H1 (cell line): ENCODE measurements at regions not wholly inside any gene's neighbourhood (a gene's known extent, or its start where the extent isn't known, plus 50 kb on each side); places are given as distances from the start of the nearest gene placed in this dataset.

Source experiments
- CTCF ChIA-PET: fragments of 300-600 bp; sonication (Branson Sonifier 250); formaldehyde crosslinking; loops from one replicate; lab custom pipeline; 2021; ENCODE audit not compliant: partially characterized antibody; lab: Charles Lee
- POLR2A ChIA-PET: fragments of 300-600 bp; sonication (Branson Sonifier 250); formaldehyde crosslinking; loops from one replicate; lab custom pipeline; 2021; ENCODE audit warnings: inconsistent platforms; ENCODE audit not compliant: partially characterized antibody; lab: Charles Lee
- DNase-seq, 2 experiments: peaks; one replicate each; pipeline versions ENCODE4 v3.0.0 to v3.0.0-alpha.2; 2010 to 2022; ENCODE audit warnings: low spot score in 2 of 2, low read depth in 1 of 2, mixed read lengths in 1 of 2
- FAIRE-seq: peaks from 2 replicates; lab custom pipeline; 2011; peaks lifted over from hg19 to GRCh38; lab: Jason Lieb, UNC
- H2AFZ ChIP-seq: 2 replicates; pipeline ENCODE4 v1.8.1; 2012; ENCODE audit warnings: low read length, inconsistent platforms
- H2AK5ac ChIP-seq: 2 replicates; pipeline ENCODE4 v1.6.1; 2013; ENCODE audit warnings: low read depth, low read length
- H2BK120ac ChIP-seq: replicated peaks from 2 replicates; pipeline ENCODE3; 2013; ENCODE audit warnings: low read depth, low read length, inconsistent platforms
- H2BK12ac ChIP-seq: 2 replicates; pipeline ENCODE4 v1.6.1; 2013; ENCODE audit warnings: low read depth, low read length
- H2BK15ac ChIP-seq: 2 replicates; pipeline ENCODE4 v1.6.1; 2013; ENCODE audit warnings: low read length
- H2BK20ac ChIP-seq: 2 replicates; pipeline ENCODE4 v1.6.1; 2013; ENCODE audit warnings: low read length
- H2BK5ac ChIP-seq: 2 replicates; pipeline ENCODE4 v1.6.1; 2013; ENCODE audit warnings: low read depth, low read length
- H3K14ac ChIP-seq: 2 replicates; pipeline ENCODE4 v1.6.1; 2013; ENCODE audit warnings: inconsistent platforms; ENCODE audit not compliant: insufficient read length
- H3K18ac ChIP-seq: 2 replicates; pipeline ENCODE4 v1.6.1; 2013; ENCODE audit warnings: low read length; ENCODE audit errors: extremely low read depth
- H3K23ac ChIP-seq: 2 replicates; pipeline ENCODE4 v1.6.1; 2013; ENCODE audit warnings: inconsistent platforms; ENCODE audit not compliant: insufficient read length
- H3K23me2 ChIP-seq: 2 replicates; pipeline ENCODE4 v1.6.1; 2013; ENCODE audit warnings: low read depth, low read length
- H3K27ac ChIP-seq: 2 replicates; pipeline ENCODE4 v1.6.1; 2011; ENCODE audit warnings: low read depth, low read length, inconsistent platforms
- H3K27me3 ChIP-seq, 4 experiments: replicated peaks in 1 of 4; 1 replicate in 1 of 4; 2 replicates in 3 of 4; pipeline versions ENCODE4 v1.6.1 to v1.8.1; 2011 to 2013; ENCODE audit warnings: low read length in 3 of 4, mild to moderate bottlenecking in 3 of 4, inconsistent platforms in 2 of 4, mixed read lengths in 2 of 4, moderate library complexity in 1 of 4; ENCODE audit not compliant: control insufficient read depth in 3 of 4, insufficient read depth in 3 of 4; ENCODE audit errors: extremely low read depth in 1 of 4
- H3K36me3 ChIP-seq, 4 experiments: 2 replicates each; pipeline versions ENCODE4 v1.6.1 to v1.8.1; 2011 to 2013; ENCODE audit warnings: mild to moderate bottlenecking in 4 of 4, low read length in 3 of 4, moderate library complexity in 2 of 4, control low read depth in 1 of 4, inconsistent platforms in 1 of 4; ENCODE audit not compliant: insufficient read depth in 4 of 4, control insufficient read depth in 2 of 4
- H3K4ac ChIP-seq: replicated peaks from 2 replicates; pipeline ENCODE3; 2013; ENCODE audit warnings: low read length, low read depth, mixed read lengths, inconsistent platforms; ENCODE audit not compliant: insufficient read length
- H3K4me1 ChIP-seq, 4 experiments: replicated peaks in 1 of 4; 1 replicate in 1 of 4; 2 replicates in 3 of 4; pipeline versions ENCODE4 v1.6.1 to v1.8.1; 2011 to 2013; ENCODE audit warnings: low read length in 3 of 4, inconsistent platforms in 2 of 4, mixed read lengths in 1 of 4; ENCODE audit not compliant: insufficient read depth in 4 of 4, control insufficient read depth in 3 of 4
- H3K4me2 ChIP-seq, 2 experiments: 2 replicates each; pipeline versions ENCODE4 v1.6.1 to v1.8.1; 2011 to 2013; ENCODE audit warnings: low read depth in 2 of 2, low read length in 2 of 2, control low read depth in 1 of 2, inconsistent platforms in 1 of 2, mild to moderate bottlenecking in 1 of 2; ENCODE audit not compliant: insufficient read depth in 1 of 2
- H3K4me3 ChIP-seq, 4 experiments: fragments of 200-600, 300-600 bp in 1 of 4; sonication (generic), shearing (Covaris generic), sonication (Bioruptor Twin) in 1 of 4; 2 replicates each; pipeline versions ENCODE4 v1.5.1 to v1.8.1; 2011 to 2016; ENCODE audit warnings: low read length in 4 of 4, low read depth in 3 of 4, control low read depth in 2 of 4, inconsistent platforms in 2 of 4, mild to moderate bottlenecking in 2 of 4, mixed read lengths in 1 of 4, moderate library complexity in 1 of 4; ENCODE audit not compliant: insufficient read depth in 2 of 4; ENCODE audit errors: extremely low read depth in 1 of 4
- H3K56ac ChIP-seq: replicated peaks from 2 replicates; pipeline ENCODE3; 2013; ENCODE audit warnings: low read depth, mild to moderate bottlenecking, mixed read lengths, low read length, inconsistent platforms; ENCODE audit not compliant: insufficient read length
- H3K79me1 ChIP-seq: 2 replicates; pipeline ENCODE4 v1.6.1; 2013; ENCODE audit warnings: low read depth, low read length, control low read depth
- H3K79me2 ChIP-seq, 2 experiments: 2 replicates each; pipeline versions ENCODE4 v1.6.1 to v1.8.1; 2012 to 2013; ENCODE audit warnings: low read length in 2 of 2, mild to moderate bottlenecking in 2 of 2, inconsistent platforms in 1 of 2; ENCODE audit not compliant: insufficient read depth in 2 of 2, control insufficient read depth in 1 of 2
- H3K9ac ChIP-seq, 4 experiments: replicated peaks in 1 of 4; 1 replicate in 1 of 4; 2 replicates in 3 of 4; pipeline versions ENCODE4 v1.6.1 to v1.8.1; 2011 to 2013; ENCODE audit warnings: low read depth in 3 of 4, low read length in 3 of 4, control low read depth in 2 of 4, mild to moderate bottlenecking in 2 of 4, moderate library complexity in 2 of 4, inconsistent platforms in 1 of 4; ENCODE audit errors: extremely low read depth in 1 of 4
- H3K9me3 ChIP-seq, 2 experiments: 2 replicates each; pipeline versions ENCODE4 v1.6.1 to v1.8.1; 2012 to 2013; ENCODE audit warnings: mild to moderate bottlenecking in 2 of 2, moderate library complexity in 2 of 2, control low read depth in 1 of 2, inconsistent platforms in 1 of 2, low read depth in 1 of 2, low read length in 1 of 2, mixed read lengths in 1 of 2; ENCODE audit not compliant: insufficient read depth in 2 of 2
- H4K20me1 ChIP-seq, 2 experiments: replicated peaks in 1 of 2; 2 replicates each; pipeline versions ENCODE3 to v1.8.1; 2011 to 2013; ENCODE audit warnings: inconsistent platforms in 2 of 2, low read length in 2 of 2, mild to moderate bottlenecking in 1 of 2; ENCODE audit not compliant: insufficient read depth in 2 of 2, control insufficient read depth in 1 of 2
- H4K5ac ChIP-seq: 2 replicates; pipeline ENCODE4 v1.6.1; 2013; ENCODE audit warnings: low read length, low read depth, mixed read lengths, inconsistent platforms; ENCODE audit not compliant: insufficient read length
- H4K8ac ChIP-seq: 2 replicates; pipeline ENCODE4 v1.8.0; 2013; ENCODE audit warnings: mild to moderate bottlenecking, moderate library complexity, low read length, inconsistent platforms; ENCODE audit not compliant: insufficient read depth; ENCODE audit errors: extremely low read depth
- H4K91ac ChIP-seq: replicated peaks from 2 replicates; pipeline ENCODE3; 2013; ENCODE audit warnings: low read length, mixed read lengths, inconsistent platforms; ENCODE audit not compliant: insufficient read length
- ASH2L ChIP-seq: fragments of 200-600, 300-600 bp; sonication (generic); IDR thresholded peaks from one replicate; pipeline ENCODE4 v1.7.1; 2017; ENCODE audit warnings: low read length
- BACH1 ChIP-seq: IDR thresholded peaks from 2 replicates; pipeline ENCODE4 v1.6.1; 2012; ENCODE audit warnings: low read length, improper control_type of control experiment
- BRCA1 ChIP-seq: IDR thresholded peaks from 2 replicates; pipeline ENCODE4 v1.6.1; 2012; ENCODE audit warnings: low read depth, low read length, improper control_type of control experiment
- EGR1 ChIP-seq: IDR thresholded peaks from 2 replicates; pipeline ENCODE4 v1.6.1; 2011; ENCODE audit warnings: low read depth, low read length, borderline replicate concordance
- EP300 ChIP-seq, 2 experiments: IDR thresholded peaks; 1 replicate in 1 of 2; 2 replicates in 1 of 2; pipeline ENCODE4 v1.6.1; 2011 to 2012; ENCODE audit warnings: low read depth in 2 of 2, low read length in 2 of 2, mild to moderate bottlenecking in 2 of 2, borderline replicate concordance in 1 of 2, inconsistent platforms in 1 of 2, moderate library complexity in 1 of 2
- POU5F1 ChIP-seq: IDR thresholded peaks from 2 replicates; pipeline ENCODE4 v1.6.1; 2011; ENCODE audit warnings: low read depth, mild to moderate bottlenecking, low read length, moderate library complexity
- RAD21 ChIP-seq, 2 experiments: IDR thresholded peaks in 1 of 2; conservative IDR thresholded peaks in 1 of 2; 2 replicates each; pipeline ENCODE4 v1.6.1; 2011; ENCODE audit warnings: low read depth in 2 of 2, low read length in 2 of 2, improper control_type of control experiment in 1 of 2, inconsistent platforms in 1 of 2, mild to moderate bottlenecking in 1 of 2, moderate library complexity in 1 of 2
- RBBP5 ChIP-seq: IDR thresholded peaks from 2 replicates; pipeline ENCODE4 v1.7.1; 2012; ENCODE audit warnings: low read depth, mild to moderate bottlenecking, inconsistent platforms, low read length, moderate library complexity, borderline replicate concordance
- RNF2 ChIP-seq: fragments of 200-900, 300-1000 bp; sonication (generic); IDR thresholded peaks from 2 replicates; pipeline ENCODE4 v1.7.1; 2016; ENCODE audit warnings: borderline replicate concordance, low read depth, mild to moderate bottlenecking, antibody characterized with exemption, low read length; ENCODE audit not compliant: poor library complexity, severe bottlenecking; ENCODE audit errors: missing control alignments
- SIRT6 ChIP-seq: IDR thresholded peaks from one replicate; pipeline ENCODE4 v1.7.1; 2012; ENCODE audit warnings: low read length, inconsistent platforms
- SP2 ChIP-seq: IDR thresholded peaks from 2 replicates; pipeline ENCODE4 v1.6.1; 2012; ENCODE audit warnings: mild to moderate bottlenecking, low read length, inconsistent platforms
- SP4 ChIP-seq: IDR thresholded peaks from 2 replicates; pipeline ENCODE4 v1.6.1; 2012; ENCODE audit warnings: low read length, inconsistent platforms
- TAF1 ChIP-seq: IDR thresholded peaks from 2 replicates; pipeline ENCODE4 v1.6.1; 2011; ENCODE audit warnings: mild to moderate bottlenecking, low read depth, low read length
- TCF12 ChIP-seq: IDR thresholded peaks from 2 replicates; pipeline ENCODE4 v1.6.1; 2011; ENCODE audit warnings: low read depth, mild to moderate bottlenecking, low read length
- YY1 ChIP-seq: IDR thresholded peaks from 2 replicates; pipeline ENCODE4 v1.6.1; 2011; ENCODE audit warnings: low read depth, mild to moderate bottlenecking, low read length

GRCh38 chr5:125281667-125282066, 535.2 kb upstream of the ZNF608 start:
- Histone ChIP-seq H2BK120ac (no peak overlapping the region), H4K20me1 (no peaks in the 10 kb centered on the region), H3K23me2 (no peaks in the 10 kb centered on the region), H3K79me1 (no peaks in the 10 kb centered on the region), H3K36me3 (no peaks in the 10 kb centered on the region), H2BK5ac (no peak overlapping the region), H3K4me3 (no peak overlapping the region), H3K4ac (no peak overlapping the region), H2BK12ac (no peak overlapping the region), H3K18ac (no peak overlapping the region), H4K8ac (no peak overlapping the region), H2AK5ac (no peak overlapping the region), H3K14ac (no peak overlapping the region), H2BK20ac (no peak overlapping the region), H3K56ac (no peak overlapping the region), H4K91ac (no peak overlapping the region), H3K4me1 (no peaks in the 10 kb centered on the region; a peak in 1 of 7 replicates), H3K27ac (no peak overlapping the region), H3K4me2 (no peak overlapping the region), H3K9ac (no peak overlapping the region), H3K27me3 (no peaks in the 10 kb centered on the region), H2AFZ (no peak overlapping the region), H4K5ac (no peak overlapping the region), H3K79me2 (no peaks in the 10 kb centered on the region), H3K9me3 (no peaks in the 10 kb centered on the region), H3K23ac (no peak overlapping the region), H2BK15ac (no peak overlapping the region)
- ChIA-PET POLR2A (no interaction called here), CTCF (interaction anchor here (0.9 kb wide), 1 partner anchor 11 kb away, joined by 3 read pairs; no protein-coding TSS in a partner anchor)
- DNase-seq: no peak
- no peak for FAIRE-seq
- TF ChIP-seq RAD21 (IDR thresholded peaks at IDR 0.05 in 1 of 2, conservative IDR thresholded peaks at IDR 0.05 in 1 of 2; ENCODE audit: low read depth in 2 of 2, low read length in 2 of 2) (no peak), EP300 (IDR thresholded peaks at IDR 0.05; ENCODE audit: borderline replicate concordance in 1 of 2, low read depth in 2 of 2, low read length in 2 of 2) (no peak), BRCA1 (no peak), YY1 (no peak), EGR1 (no peak), SIRT6 (no peak), BACH1 (no peak), TCF12 (no peak), SP2 (no peak), SP4 (no peak), POU5F1 (no peak), ASH2L (no peak), RNF2 (no peak), TAF1 (no peak), RBBP5 (no peak)
